Body of pancreas (tissue), 4 donors: ENCODE measurements at regions not wholly inside any gene's neighbourhood (a gene's known extent, or its start where the extent isn't known, plus 50 kb on each side); places are given as distances from the start of the nearest gene placed in this dataset.
A peak's percentile ranks its signal among the peaks of the same experiment; 100 is the strongest.

Experiments used
- ATAC-seq: fragments of 150-250 bp; one replicate; pipeline ENCODE4 v1.9.1; 2016
- DNase-seq, 4 donors: peaks; one replicate each; pipeline ENCODE4 v3.0.0-alpha.2; 2019
- H3K27ac ChIP-seq, 4 donors: fragments of 200-600 bp; sonication (generic); 1 replicate in 3 of 4; 2 replicates in 1 of 4; pipeline versions ENCODE4 v1.5.1 to v1.6.1; 2016 to 2019; ENCODE audit warnings: mild to moderate bottlenecking in 1 of 4, mixed read lengths in 1 of 4, moderate library complexity in 1 of 4
- H3K27me3 ChIP-seq, 2 donors: fragments of 200-600 bp; sonication (generic); one replicate each; pipeline ENCODE4 v1.6.0; 2016; ENCODE audit warnings: mild to moderate bottlenecking in 1 of 2
- H3K36me3 ChIP-seq, 2 donors: fragments of 200-600 bp; sonication (generic); replicated peaks in 1 of 2; 2 replicates each; pipeline ENCODE4 v1.5.1; 2016; ENCODE audit warnings: low read depth in 2 of 2; ENCODE audit not compliant: insufficient read depth in 1 of 2
- H3K4me1 ChIP-seq: fragments of 200-600 bp; sonication (generic); one replicate; pipeline ENCODE4 v1.6.0; 2016
- H3K4me3 ChIP-seq, 2 donors: fragments of 200-600 bp; sonication (generic); 1 replicate in 1 of 2; 2 replicates in 1 of 2; pipeline ENCODE4 v1.5.1; 2016 to 2019
- H3K9me3 ChIP-seq, 3 donors: fragments of 200-600 bp; sonication (generic); 1 replicate in 2 of 3; 2 replicates in 1 of 3; pipeline ENCODE4 v1.5.1; 2016
- CTCF ChIP-seq, 7 experiments: fragments of 450-650 bp in 4 of 7; fragments of 200-600 bp in 3 of 7; sonication (generic) in 3 of 7; IDR thresholded peaks; one replicate each; pipeline ENCODE4 v1.5.1; 2016 to 2019; ENCODE audit warnings: antibody characterized with exemption in 7 of 7
- POLR2A ChIP-seq, 3 donors: fragments of 450-650 bp; IDR thresholded peaks; one replicate each; pipeline ENCODE4 v1.6.1; 2016; ENCODE audit warnings: antibody characterized with exemption in 3 of 3, mild to moderate bottlenecking in 2 of 3
- WGBS, 2 donors: methylation state at CpG; one replicate each; pipeline ENCODE4 v1.1.5; 2017; 5-methylcytosine and 5-hydroxymethylcytosine counted together
- intact Hi-C: fragments of 100-400 bp; cut with DNase I; formaldehyde crosslinking; loops from one replicate; pipeline ENCODE4 v1.15.1; 2023

GRCh38 chr2:62340994-62341484 is 145.1 kb downstream of the B3GNT2 start:
- no peak for ATAC-seq
- WGBS, 2 donors = 44 to 58% methylated on average over 4 of the region's 4 CpGs
- peaks cover 15% of the 10 kb centered on the region for H3K4me1 ChIP-seq
- intact Hi-C loops = no loop called here
- TF ChIP-seq POLR2A (IDR thresholded peaks at IDR 0.05) (no peak), CTCF (IDR thresholded peaks at IDR 0.05) (no peak)
- no peaks in the 10 kb centered on the region for H3K9me3 ChIP-seq
- DNase-seq = peak in 2 of 4 donors; percentile 31 to 35
- H3K27me3 ChIP-seq = no peaks in the 10 kb centered on the region
- no peaks in the 10 kb centered on the region for H3K36me3 ChIP-seq
- no peak overlapping the region for H3K27ac ChIP-seq
- no peak overlapping the region for H3K4me3 ChIP-seq

GRCh38 chr2:62339837-62340236 is 143.9 kb downstream of the B3GNT2 start:
- no peaks in the 10 kb centered on the region for H3K27me3 ChIP-seq
- H3K27ac ChIP-seq = no peak overlapping the region
- DNase-seq (no peak), ATAC-seq (no peak)
- peaks cover 15% of the 10 kb centered on the region for H3K4me1 ChIP-seq
- no peaks in the 10 kb centered on the region for H3K9me3 ChIP-seq
- TF ChIP-seq CTCF (IDR thresholded peaks at IDR 0.05) (no peak), POLR2A (IDR thresholded peaks at IDR 0.05) (no peak)
- WGBS, 2 donors = 85 to 97% methylated on average over 2 of the region's 2 CpGs
- no peak overlapping the region for H3K4me3 ChIP-seq
- no peaks in the 10 kb centered on the region for H3K36me3 ChIP-seq
- intact Hi-C loops = no loop called here

GRCh38 chr2:62339413-62339812 is 143.5 kb downstream of the B3GNT2 start:
- no peak for TF ChIP-seq CTCF (IDR thresholded peaks at IDR 0.05)
- no peak for TF ChIP-seq POLR2A (IDR thresholded peaks at IDR 0.05)
- intact Hi-C loops = no loop called here

GRCh38 chr2:62338111-62338510 is 142.2 kb downstream of the B3GNT2 start:
- Histone ChIP-seq H3K27me3 (no peaks in the 10 kb centered on the region), H3K4me1 (no peaks in the 10 kb centered on the region), H3K4me3 (no peak overlapping the region), H3K9me3 (no peaks in the 10 kb centered on the region), H3K27ac (no peak overlapping the region), H3K36me3 (no peaks in the 10 kb centered on the region)
- DNase-seq (no peak), ATAC-seq (no peak)
- 87 to 90% methylated on average over 4 of the region's 4 CpGs for WGBS, 2 donors
- TF ChIP-seq CTCF (IDR thresholded peaks at IDR 0.05) (no peak), POLR2A (IDR thresholded peaks at IDR 0.05) (no peak)
- intact Hi-C loops = no loop called here

More at GRCh38 chr2:62339413-62339812, 143.5 kb downstream of the B3GNT2 start:
- no peak for ATAC-seq
- H3K4me3 ChIP-seq = no peak overlapping the region
- no peak overlapping the region for H3K27ac ChIP-seq
- no peaks in the 10 kb centered on the region for H3K9me3 ChIP-seq
- 90 to 94% methylated on average over 2 of the region's 2 CpGs for WGBS, 2 donors
- DNase-seq = no peak
- H3K27me3 ChIP-seq = no peaks in the 10 kb centered on the region
- H3K4me1 ChIP-seq = peaks cover 12% of the 10 kb centered on the region
- no peaks in the 10 kb centered on the region for H3K36me3 ChIP-seq

GRCh38 chr2:62337403-62337802 is 141.5 kb downstream of the B3GNT2 start:
- Histone ChIP-seq H3K27me3 (no peaks in the 10 kb centered on the region), H3K9me3 (no peaks in the 10 kb centered on the region), H3K4me1 (no peaks in the 10 kb centered on the region), H3K4me3 (no peak overlapping the region), H3K36me3 (no peaks in the 10 kb centered on the region), H3K27ac (no peak overlapping the region)
- no peak for ATAC-seq
- TF ChIP-seq CTCF (IDR thresholded peaks at IDR 0.05) (no peak), POLR2A (IDR thresholded peaks at IDR 0.05) (no peak)
- intact Hi-C loops = no loop called here
- DNase-seq = no peak
- 97 to 98% methylated on average over 4 of the region's 4 CpGs for WGBS, 2 donors
